Stimulated activated CD4-positive, alpha-beta T cell treated with anti-CD3 and anti-CD28 coated beads, Interleukin-1b, Interleukin-23, amount 100 ng/mL, for 48 hours (primary cell): ENCODE measurements at regions not wholly inside any gene's neighbourhood (a gene's known extent, or its start where the extent isn't known, plus 50 kb on each side); places are given as distances from the start of the nearest gene placed in this dataset.
"Not testable (repeated sequence)": the region's sequence is repeated elsewhere in the genome, so short reads cannot be mapped to it uniquely, and the experiment has no call there.

ENCODE experiments used
- DNase-seq: peaks from one replicate; pipeline ENCODE4 v3.0.0-alpha.2; 2020

DNA sequence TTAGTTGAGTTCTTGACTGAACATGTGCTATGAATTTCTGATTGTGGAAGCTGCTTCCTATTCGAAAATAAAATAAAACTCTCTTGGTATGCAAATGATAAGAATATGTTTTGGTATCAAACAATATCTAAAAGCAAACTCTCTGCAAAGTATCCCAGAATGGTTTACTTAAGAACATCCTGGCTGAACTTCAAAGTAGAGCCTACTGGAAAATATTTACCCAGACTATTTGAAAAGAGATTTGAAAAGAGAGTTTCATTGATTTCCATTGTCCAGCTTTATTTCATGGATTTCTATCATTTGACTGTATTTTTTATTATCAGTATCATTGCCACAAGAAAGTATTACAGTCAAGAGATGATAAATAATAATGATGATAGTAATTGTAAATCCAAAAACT lies 171.1 kb upstream of the SLC7A11 start:
- no peak for DNase-seq

DNA sequence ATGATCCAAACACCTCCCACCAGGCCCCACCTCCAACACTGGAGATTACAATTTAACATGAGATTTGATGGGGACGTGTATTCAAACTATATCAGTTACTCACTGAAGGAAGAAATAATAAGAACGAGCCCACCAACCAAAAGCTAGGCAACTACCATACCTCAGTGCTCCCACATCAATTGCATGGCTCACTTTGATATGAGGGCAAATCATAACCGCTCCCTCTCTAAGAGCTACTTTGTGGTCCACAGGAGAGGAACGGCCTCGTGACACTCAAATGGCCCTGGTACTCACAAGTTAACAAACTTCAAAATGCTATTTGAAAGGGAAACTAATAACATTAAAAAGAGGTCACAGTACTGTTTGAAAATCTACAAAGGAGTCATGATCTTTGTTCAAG lies 170.7 kb upstream of the SLC7A11 start:
- no peak for DNase-seq

DNA sequence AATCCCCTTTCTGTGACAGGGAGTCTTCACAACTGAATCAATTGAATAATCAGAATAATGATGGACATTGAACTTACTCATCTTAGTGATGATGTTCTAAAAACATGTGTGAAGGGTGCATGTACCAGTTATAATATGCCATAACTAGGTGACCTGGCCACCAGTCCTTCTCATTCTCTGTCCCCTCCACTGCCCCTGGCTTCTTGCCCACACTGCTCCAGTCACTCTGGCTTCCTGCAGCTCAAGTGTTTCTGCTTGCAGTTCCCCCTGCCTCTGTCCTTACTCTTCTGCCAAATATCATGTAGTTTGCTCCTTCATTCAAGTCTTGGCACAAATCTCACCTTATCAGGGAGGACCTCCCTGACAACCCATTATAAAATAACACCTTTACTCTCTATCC lies 168.1 kb upstream of the SLC7A11 start:
- DNase-seq: no peak

DNA sequence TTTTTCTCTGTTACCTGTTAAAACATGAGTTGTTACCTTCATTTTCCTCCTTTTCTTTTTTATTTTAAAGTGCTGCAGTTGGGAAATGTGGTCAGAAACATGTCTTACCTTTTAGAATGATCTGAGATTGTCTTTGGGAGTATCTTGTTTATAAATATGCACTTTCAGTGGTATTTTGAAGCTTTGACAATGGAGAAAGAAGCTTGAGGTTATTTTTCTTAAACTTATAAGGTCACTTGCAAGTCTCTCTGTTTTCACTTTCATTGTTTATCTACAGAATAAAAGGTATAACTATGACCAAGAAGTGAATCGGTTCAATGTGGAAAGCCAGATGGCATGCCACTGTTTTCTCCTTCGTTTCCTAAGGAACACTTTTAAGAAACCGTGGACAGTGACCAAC lies 167.5 kb upstream of the SLC7A11 start:
- no peak for DNase-seq

DNA sequence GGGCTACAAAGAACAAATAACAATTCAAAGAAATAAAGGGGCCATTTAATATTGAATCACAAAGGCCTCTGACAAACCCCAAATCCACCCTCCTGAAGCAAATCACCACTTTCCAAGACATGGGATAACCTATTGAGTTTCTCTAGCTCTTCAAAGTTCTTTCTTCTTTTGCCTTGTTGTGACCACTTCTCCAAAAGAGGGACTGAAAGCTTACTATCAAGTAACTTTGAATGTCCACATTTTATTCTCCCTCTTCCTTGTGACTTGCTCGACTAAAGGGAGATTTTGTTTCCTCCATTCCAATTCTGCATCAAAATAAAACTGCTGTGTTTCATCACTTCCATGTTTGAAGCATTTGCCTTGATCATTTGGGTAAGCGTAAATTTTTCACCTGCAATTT lies 166.6 kb upstream of the SLC7A11 start:
- DNase-seq: no peak

DNA sequence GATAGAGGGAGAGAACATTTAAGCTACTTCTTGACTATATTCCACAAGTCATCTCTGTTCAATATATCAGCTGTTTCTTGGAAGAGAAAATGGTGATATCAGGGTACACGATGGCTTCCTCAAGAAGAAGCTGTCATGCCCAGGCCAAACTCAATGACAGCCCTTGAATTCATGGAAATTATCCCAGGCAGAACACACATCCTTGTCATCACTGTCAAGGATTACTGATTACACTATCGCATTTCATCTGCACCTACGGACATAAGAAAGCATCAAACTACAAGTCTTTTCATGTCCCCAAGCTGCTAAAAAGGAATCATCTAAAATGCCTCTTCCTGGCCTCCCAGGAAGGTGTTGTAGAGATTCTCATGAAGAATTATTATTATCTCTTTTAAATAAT lies 165.2 kb upstream of the SLC7A11 start:
- no peak for DNase-seq

DNA sequence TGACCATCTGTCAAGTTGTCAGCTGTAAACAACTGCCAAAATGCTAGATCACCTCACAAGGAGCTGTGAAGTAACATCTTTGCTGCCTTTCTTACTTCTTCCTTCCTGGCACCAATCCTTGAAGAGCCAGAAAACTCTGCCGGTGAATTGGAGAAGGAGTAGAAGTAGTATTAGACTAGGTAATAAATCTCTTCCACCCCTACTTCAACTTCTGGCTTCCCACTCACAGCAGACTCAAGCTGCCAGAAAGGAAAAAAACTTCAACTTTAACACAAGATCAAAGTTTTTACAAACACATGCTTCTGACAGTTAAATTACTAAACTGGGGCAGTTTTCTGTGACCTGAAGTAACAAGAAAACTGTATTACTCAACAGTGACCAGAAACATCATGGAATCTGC lies 164.7 kb upstream of the SLC7A11 start:
- no peak for DNase-seq

DNA sequence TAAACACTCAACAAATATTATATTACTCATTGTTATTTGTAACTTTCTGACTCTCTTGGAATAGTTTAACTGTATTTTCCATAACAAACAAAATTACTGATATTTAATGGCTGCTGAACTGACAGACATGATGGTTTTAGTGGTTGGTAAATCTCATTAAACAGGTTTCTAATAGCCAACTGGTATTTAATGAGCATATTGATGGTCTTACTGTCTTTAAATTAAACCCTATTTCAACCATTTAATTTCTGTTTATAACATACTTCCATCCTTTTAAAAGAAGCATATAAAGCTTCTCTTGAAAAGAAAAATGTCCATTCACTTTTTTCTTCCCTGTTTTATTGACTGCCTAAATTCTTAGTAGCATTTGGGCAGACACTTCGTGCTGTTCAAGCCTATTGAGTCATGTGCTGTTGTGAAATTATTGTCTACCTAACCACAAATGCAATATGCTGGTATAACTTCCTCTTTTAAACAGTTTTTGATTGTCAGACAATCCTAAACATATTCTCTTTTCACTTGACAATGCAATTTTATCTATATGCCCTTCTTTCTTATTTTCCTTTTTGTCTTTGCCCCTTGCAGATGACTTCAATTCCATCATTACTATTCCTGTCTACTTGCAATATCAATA lies 163.9 kb upstream of the SLC7A11 start:
- DNase-seq: no peak

DNA sequence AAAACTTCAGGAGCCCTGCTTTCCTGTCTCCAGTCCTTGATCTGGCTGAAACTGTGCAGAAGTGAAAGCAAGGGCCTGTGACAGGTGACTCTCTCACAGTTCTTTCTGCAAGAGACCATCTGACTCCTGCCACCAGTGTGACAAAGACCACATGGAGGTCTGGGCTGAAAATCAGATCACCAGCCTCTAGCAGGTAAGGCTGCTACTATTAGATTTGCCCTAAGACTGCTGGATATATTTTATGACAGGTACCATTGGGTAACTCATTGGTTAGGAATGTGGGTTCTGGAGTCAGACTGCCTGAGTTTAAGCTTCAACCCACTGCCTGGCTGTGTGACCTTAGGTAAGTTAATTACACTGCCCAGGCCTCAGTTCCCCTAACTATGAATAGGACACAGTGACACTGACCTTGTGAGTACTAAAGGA lies 163.3 kb upstream of the SLC7A11 start:
- DNase-seq: no peak

DNA sequence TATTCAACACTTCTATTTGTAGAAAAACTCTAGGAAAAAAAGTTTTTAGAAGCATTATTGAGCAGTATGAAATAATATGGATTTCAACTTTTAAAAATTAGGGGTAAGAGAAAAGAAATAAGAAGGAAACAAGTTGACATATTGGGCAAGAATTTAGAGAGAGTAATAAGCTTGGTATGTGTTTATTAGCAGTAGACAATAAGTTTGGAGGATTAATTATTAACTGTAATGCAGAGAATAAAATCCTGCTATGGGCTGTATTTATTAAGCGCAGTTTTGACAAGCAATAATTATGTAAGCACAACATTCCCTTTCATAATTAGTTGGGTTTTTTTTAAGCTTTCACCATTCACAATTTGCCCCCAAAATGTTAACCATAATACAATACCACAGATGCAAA lies 162.7 kb upstream of the SLC7A11 start:
- no peak for DNase-seq

DNA sequence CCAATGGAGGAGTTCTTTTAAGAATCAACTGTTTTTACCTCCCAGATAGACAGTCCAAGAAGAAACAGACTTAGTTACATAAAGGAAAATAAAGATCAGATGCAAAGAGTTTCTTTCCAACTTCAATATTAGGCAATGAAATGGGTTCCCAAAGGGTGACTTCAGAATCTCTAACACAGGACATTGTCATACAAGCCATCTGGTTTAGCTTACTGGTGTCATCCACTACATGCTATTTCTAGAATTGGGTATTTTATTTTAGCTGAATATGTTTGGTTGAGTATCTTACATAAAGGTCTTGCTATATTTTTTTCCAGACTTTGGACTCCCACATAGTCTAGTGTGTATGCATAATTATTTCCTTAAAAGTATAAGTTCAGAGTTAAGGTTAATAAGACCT lies 162.1 kb upstream of the SLC7A11 start:
- DNase-seq: no peak

DNA sequence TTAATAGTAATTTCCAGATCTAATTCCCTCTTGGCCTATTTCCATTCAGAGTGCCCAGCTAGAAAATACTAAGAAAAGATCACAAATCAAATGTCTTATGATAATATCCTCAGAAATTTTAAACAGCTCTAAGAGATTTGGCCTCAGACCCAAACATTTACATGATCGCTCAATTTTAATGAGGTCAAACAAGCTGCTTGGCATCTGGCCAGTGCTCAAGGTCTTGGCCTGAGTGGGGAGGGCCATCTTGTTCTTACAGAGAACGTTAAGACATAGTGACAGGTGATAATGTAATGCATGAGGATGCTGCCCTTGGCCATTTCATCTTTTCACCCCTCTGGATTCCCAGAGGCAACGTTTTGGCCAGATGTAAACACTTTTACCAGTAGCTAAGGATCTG lies 159.2 kb upstream of the SLC7A11 start:
- no peak for DNase-seq

DNA sequence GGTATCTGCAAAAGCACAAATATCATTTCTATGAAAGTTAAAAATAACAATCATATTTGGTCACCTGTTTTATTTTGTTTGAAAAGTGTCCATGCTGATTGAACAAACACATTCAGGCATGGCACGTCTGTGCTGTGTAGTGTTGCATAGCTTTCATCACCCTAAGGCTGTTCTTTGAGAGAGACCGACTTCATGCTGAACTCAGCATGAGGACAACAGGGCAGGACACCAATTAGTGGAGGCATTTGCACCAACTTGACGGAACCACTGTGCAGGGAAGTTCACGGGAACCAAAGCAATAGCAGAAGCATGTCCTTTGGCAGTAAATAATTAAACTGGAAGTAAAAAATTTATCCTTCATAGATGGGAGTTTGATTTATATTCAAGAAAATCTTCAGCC lies 158.4 kb upstream of the SLC7A11 start:
- DNase-seq: no peak

DNA sequence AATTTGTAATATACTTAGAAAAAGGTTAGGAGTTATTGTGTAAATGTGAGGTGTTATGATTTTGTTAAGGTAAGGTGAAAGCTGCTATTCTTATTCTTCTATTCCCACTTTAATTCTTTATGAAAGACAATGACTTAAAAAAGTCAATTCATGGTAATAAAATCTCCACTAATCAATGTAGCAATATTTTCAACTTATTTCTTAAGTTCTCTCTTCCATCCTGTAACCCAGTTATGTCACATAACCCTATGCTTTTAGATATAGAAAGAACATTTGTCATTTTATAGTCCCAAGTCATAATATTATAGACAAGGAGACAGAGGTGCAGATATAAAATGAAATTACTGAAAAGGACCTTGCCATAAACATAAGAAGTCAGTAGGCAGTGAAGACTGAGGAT lies 157.9 kb upstream of the SLC7A11 start:
- no peak for DNase-seq

DNA sequence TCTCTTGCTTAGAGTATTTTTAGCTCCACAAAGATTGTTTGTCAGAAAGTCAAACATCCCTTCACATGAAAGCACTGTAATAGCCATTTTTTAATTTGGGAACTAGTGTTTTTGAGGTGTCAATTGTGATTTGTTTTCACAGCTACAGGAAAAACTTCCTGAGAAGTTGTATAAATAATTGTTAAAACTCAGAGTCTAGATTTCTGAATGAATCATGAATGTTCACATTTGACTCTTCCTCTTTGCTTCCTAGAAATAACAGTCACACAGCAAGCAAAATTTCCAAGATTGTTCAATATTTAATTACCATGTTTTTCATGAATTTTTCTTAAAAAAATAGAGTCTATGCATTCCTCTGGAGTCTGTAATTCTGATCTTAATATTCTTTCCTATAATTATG lies 156.9 kb upstream of the SLC7A11 start:
- no peak for DNase-seq

DNA sequence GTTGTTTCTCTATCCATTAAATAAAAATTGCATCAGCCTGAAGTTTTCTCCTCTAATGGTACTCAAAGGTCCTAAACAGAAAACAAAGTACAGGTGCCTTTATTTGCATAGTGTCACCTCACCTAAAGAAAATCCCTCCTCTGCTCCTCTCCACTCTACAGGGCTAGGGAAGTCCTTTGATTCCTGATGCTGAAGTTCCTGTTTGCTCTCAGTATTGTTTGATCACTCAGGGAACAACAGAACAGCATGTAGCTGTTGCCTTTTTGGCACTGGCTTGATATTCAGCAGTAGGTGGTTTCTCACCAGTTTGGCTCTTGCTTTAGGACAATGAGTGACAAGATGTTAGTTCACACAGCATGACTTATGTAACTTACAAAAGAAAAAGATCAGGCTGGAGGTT lies 156.2 kb upstream of the SLC7A11 start:
- DNase-seq: no peak

DNA sequence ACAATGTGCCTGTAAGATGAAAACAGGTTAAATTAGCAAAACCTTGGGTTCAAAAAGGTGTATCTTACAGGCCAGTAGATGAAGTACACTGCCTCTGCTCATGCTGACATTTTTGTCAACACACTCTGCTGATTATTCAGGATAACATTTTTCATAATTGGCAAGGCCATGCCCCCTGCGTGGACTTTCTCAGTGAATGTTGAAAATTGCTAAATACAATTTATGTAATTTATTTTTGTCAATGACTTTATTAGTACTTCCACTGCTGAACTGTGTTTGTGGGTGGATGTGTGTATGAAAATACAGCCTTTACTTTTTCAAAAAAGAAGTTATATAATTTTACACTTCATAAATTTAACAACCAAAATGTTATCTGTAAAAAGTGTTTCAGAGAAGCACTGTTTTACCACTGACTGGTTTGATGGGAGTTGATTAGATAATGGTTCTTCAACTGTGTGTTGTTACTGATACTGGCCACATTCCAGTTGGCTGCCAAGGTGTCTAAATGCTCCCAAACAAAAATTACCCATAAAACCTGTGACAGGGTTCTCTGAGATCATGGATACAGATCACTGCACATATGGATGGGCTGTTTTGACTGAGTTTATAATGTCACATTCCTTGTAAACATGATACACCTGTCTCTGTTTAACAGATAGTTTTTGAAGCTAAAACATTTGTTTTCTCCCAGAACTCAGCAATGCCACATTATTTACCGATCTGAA lies 151.9 kb upstream of the SLC7A11 start:
- DNase-seq: no peak

DNA sequence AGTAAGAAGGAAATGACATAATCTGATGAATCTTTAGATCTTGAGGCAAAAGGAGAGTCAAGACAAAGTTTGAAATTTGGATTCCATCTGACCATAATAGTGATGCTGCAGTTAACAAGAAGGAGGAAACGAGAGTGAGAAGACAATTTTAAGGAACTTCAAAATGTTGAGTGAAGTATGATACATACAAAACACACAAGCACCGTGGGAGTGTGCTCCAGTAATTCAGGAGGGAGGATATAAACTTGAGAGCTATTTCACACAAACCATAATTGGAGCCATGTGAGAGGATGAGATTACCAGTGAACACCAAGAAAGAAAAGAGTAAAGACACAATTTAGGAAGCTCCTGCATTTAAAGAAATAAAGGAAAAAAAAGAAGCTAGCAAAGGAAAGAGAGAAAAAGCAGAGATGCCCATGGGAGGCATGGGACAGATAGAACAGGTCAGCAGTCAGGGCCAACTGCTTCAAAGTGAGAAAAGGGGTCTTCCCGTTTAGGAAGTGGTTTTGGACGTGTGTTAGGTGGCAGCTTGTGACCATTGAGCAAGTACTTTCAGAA lies 150.7 kb upstream of the SLC7A11 start:
- DNase-seq: no peak

DNA sequence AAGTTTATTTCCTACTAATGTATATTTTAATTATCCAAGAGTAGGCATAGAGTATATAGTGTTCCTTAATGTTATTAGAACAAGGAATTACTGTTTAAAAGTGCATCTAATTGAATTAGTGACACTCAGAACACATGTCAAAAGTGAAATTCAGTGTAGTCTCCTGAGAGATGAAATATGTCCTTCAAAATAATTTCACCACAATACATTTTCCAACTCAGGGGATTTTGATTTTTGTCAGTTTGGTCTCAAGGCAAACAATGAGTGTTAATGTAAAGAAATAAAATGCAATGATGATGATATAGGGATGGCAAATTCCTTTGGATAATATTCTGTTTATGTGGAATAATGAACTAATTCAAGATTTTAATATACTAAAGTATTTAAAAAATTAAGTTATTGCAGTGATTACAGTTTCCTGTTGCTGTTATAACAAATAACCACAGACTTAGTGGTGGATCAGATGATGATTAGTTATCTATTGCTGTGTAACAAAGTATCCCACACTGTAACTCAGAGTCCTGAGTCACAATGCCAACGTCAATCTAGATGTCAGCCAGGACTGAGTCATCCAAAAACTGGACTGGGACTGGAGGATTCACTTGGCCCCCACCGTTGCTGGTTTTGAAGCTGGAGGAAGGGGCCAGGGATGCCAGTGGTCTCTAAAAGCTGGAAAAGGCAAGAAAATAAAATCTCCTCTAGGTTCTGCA lies 148.0 kb upstream of the SLC7A11 start:
- DNase-seq: no peak

DNA sequence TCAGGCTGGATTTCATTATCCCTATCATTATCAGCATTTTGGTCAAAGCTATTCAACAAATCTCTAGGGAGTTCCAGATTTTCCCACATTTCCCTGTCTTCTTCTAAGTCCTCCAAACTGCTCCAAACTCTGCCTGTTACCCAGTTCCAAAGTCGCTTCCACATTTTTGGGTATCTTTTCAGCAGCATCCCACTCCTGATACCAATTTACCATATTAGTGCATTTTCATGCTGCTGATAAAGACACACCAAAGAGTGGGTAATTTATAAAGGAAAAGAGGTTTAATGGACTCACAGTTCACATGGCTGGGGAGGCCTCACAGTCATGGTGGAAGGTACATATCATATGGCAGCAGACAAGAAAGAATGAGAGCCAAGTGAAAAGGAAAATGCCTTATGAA lies 132.8 kb upstream of the SLC7A11 start:
- no peak for DNase-seq

DNA sequence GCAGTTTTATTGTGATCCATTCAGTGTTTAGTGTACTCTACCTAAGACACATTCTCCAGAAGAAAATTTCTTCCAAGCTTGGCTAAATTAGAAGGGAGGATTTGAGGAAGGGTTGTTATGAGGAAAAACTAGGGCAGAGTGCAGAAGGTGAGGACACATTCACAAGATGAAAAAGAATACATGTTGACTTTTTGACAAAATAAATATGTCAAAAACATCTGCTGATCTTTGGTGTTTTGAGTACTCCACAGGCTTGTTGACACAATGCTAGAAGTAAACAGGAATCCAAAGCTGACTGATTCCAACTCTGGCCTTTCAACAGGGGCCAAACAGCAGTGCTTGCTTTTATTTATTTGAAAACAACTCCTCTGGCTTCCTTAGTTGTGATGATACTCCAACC lies 125.8 kb upstream of the SLC7A11 start:
- DNase-seq: no peak

DNA sequence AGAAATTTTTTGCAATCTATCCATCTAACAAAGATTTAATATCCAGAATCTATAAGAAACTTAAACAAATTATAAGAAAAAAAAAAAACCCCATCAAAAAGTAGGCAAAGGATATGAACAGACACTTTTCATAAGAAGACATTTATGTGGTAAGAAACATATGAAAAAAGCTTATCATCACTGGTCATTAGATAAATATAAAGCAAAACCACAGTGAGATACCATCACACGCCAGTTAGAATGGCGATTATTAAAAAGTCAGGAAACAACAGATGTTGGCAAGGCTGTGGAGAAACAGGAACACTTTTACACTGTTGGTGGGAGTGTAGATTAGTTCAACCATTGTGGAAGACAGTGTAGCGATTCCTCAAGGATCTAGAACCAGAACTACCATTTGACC lies 110.3 kb upstream of the SLC7A11 start:
- not testable (repeated sequence) for DNase-seq

DNA sequence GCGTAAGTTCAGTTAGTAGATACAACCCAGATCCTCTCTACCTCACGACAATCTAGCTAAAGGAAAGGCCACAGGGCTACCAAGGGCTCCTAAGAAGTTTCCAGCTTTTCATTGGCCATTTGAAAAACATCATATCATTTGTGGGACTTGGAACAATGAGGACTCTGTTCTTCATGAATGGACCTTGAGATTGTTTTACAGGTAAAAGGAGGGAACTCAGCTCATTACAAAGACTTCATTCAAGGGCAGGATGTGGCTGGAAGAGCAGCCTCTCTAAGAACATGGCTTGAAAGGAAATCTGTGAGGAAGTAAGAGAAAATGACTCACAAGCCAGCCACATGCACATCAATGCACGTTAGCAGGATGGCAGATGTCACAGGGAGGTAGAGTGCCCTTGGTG lies 105.9 kb upstream of the SLC7A11 start:
- DNase-seq: no peak

DNA sequence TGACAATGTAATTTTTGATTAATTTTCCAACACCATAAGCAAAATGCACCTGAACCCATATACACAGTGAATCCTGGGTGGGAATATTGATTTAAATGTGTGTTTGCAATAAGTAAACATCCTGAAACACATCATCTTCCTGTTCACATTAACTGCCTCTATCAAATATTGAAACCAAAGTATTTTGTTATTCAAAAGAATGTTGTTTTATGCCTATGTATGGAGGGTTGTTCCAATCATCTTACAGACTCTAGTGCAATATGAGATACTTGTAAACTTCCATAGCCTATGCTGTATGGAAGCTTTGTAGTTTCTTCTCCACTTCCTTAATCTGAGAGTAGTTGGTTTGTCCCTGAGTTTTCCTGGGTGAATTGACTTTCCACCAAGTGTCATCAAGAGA lies 105.4 kb upstream of the SLC7A11 start:
- no peak for DNase-seq
